ENCODE measurements at regions not wholly inside any gene's neighbourhood (a gene's known extent, or its start where the extent isn't known, plus 50 kb on each side); places are given as distances from the start of the nearest gene placed in this dataset.

GRCh38 chr10:126776168-126776567, 105.7 kb upstream of the C10orf90 start:
- TF ChIP-seq EZH2 (IDR thresholded peaks at IDR 0.05; ENCODE audit: low read length, missing control alignments) (no peak), CTCF (conservative IDR thresholded peaks at IDR 0.05 in 1 of 2, IDR thresholded peaks at IDR 0.05 in 1 of 2; ENCODE audit: low read depth in 1 of 2, low read length in 2 of 2) (no peak)
- Histone ChIP-seq H2AFZ (ENCODE audit: low read length) (no peak overlapping the region), H3K27ac (ENCODE audit: insufficient read depth, low read length) (no peak overlapping the region), H3K36me3 (ENCODE audit: control insufficient read depth, insufficient read depth, low read length) (no peaks in the 10 kb centered on the region), H3K4me1 (ENCODE audit: control insufficient read depth, extremely low read depth, insufficient read depth, low read length) (no peaks in the 10 kb centered on the region), H3K9ac (ENCODE audit: insufficient read depth, low read length) (no peak overlapping the region), H3K4me3 (replicated peaks in 1 of 4; ENCODE audit: control extremely low read depth in 1 of 4, insufficient read depth in 1 of 4, low read depth in 3 of 4, low read length in 4 of 4) (no peak overlapping the region), H3K9me3 (ENCODE audit: control insufficient read depth, insufficient read depth, low read depth, low read length) (no peaks in the 10 kb centered on the region), H3K4me2 (ENCODE audit: extremely low read depth, insufficient read depth, low read length) (no peak overlapping the region), H3K79me2 (ENCODE audit: control insufficient read depth, insufficient read depth, low read length) (no peaks in the 10 kb centered on the region), H3K27me3 (ENCODE audit: control insufficient read depth, insufficient read depth, low read length) (no peaks in the 10 kb centered on the region), H4K20me1 (ENCODE audit: control insufficient read depth, extremely low read depth, insufficient read depth, low read length) (no peaks in the 10 kb centered on the region)
- DNase-seq (ENCODE audit: low read depth in 2 of 2) = no peak

GRCh38 chr10:126777714-126778113, 107.2 kb upstream of the C10orf90 start:
- H3K27ac ChIP-seq (ENCODE audit: insufficient read depth, low read length) = no peak overlapping the region
- DNase-seq (ENCODE audit: low read depth in 2 of 2) = no peak
- H3K27me3 ChIP-seq (ENCODE audit: control insufficient read depth, insufficient read depth, low read length) = no peaks in the 10 kb centered on the region
- H3K4me3 ChIP-seq (replicated peaks in 1 of 4; ENCODE audit: control extremely low read depth in 1 of 4, insufficient read depth in 1 of 4, low read depth in 3 of 4, low read length in 4 of 4) = no peak overlapping the region
- no peak overlapping the region for H2AFZ ChIP-seq (ENCODE audit: low read length)
- H3K36me3 ChIP-seq (ENCODE audit: control insufficient read depth, insufficient read depth, low read length) = no peaks in the 10 kb centered on the region
- H3K4me1 ChIP-seq (ENCODE audit: control insufficient read depth, extremely low read depth, insufficient read depth, low read length) = no peaks in the 10 kb centered on the region
- H3K79me2 ChIP-seq (ENCODE audit: control insufficient read depth, insufficient read depth, low read length) = no peaks in the 10 kb centered on the region
- TF ChIP-seq EZH2 (IDR thresholded peaks at IDR 0.05; ENCODE audit: low read length, missing control alignments) = no peak
- TF ChIP-seq CTCF (conservative IDR thresholded peaks at IDR 0.05 in 1 of 2, IDR thresholded peaks at IDR 0.05 in 1 of 2; ENCODE audit: low read depth in 1 of 2, low read length in 2 of 2) = no peak
- H3K9me3 ChIP-seq (ENCODE audit: control insufficient read depth, insufficient read depth, low read depth, low read length) = no peaks in the 10 kb centered on the region
- H3K9ac ChIP-seq (ENCODE audit: insufficient read depth, low read length) = no peak overlapping the region
- H4K20me1 ChIP-seq (ENCODE audit: control insufficient read depth, extremely low read depth, insufficient read depth, low read length) = no peaks in the 10 kb centered on the region
- no peak overlapping the region for H3K4me2 ChIP-seq (ENCODE audit: extremely low read depth, insufficient read depth, low read length)

- H2AFZ ChIP-seq (ENCODE audit: low read length) = no peak overlapping the region
- no peaks in the 10 kb centered on the region for H3K4me1 ChIP-seq (ENCODE audit: control insufficient read depth, extremely low read depth, insufficient read depth, low read length)
- no peaks in the 10 kb centered on the region for H3K27me3 ChIP-seq (ENCODE audit: control insufficient read depth, insufficient read depth, low read length)
- no peak for DNase-seq (ENCODE audit: low read depth in 2 of 2)
- no peak overlapping the region for H3K27ac ChIP-seq (ENCODE audit: insufficient read depth, low read length)
- H4K20me1 ChIP-seq (ENCODE audit: control insufficient read depth, extremely low read depth, insufficient read depth, low read length) = no peaks in the 10 kb centered on the region
- no peak overlapping the region for H3K4me3 ChIP-seq (replicated peaks in 1 of 4; ENCODE audit: control extremely low read depth in 1 of 4, insufficient read depth in 1 of 4, low read depth in 3 of 4, low read length in 4 of 4)
- no peaks in the 10 kb centered on the region for H3K9me3 ChIP-seq (ENCODE audit: control insufficient read depth, insufficient read depth, low read depth, low read length)
- no peak overlapping the region for H3K9ac ChIP-seq (ENCODE audit: insufficient read depth, low read length)
- H3K79me2 ChIP-seq (ENCODE audit: control insufficient read depth, insufficient read depth, low read length) = no peaks in the 10 kb centered on the region
- H3K36me3 ChIP-seq (ENCODE audit: control insufficient read depth, insufficient read depth, low read length) = no peaks in the 10 kb centered on the region
- no peak overlapping the region for H3K4me2 ChIP-seq (ENCODE audit: extremely low read depth, insufficient read depth, low read length)
- TF ChIP-seq EZH2 (IDR thresholded peaks at IDR 0.05; ENCODE audit: low read length, missing control alignments) (no peak), CTCF (conservative IDR thresholded peaks at IDR 0.05 in 1 of 2, IDR thresholded peaks at IDR 0.05 in 1 of 2; ENCODE audit: low read depth in 1 of 2, low read length in 2 of 2) (no peak)
These were observed 111.1 kb upstream of the C10orf90 start for GRCh38 chr10:126781450-126782216.

All from fibroblast of lung (primary cell).